ENCODE measurements at regions not wholly inside any gene's neighbourhood (a gene's known extent, or its start where the extent isn't known, plus 50 kb on each side); places are given as distances from the start of the nearest gene placed in this dataset.

DNA sequence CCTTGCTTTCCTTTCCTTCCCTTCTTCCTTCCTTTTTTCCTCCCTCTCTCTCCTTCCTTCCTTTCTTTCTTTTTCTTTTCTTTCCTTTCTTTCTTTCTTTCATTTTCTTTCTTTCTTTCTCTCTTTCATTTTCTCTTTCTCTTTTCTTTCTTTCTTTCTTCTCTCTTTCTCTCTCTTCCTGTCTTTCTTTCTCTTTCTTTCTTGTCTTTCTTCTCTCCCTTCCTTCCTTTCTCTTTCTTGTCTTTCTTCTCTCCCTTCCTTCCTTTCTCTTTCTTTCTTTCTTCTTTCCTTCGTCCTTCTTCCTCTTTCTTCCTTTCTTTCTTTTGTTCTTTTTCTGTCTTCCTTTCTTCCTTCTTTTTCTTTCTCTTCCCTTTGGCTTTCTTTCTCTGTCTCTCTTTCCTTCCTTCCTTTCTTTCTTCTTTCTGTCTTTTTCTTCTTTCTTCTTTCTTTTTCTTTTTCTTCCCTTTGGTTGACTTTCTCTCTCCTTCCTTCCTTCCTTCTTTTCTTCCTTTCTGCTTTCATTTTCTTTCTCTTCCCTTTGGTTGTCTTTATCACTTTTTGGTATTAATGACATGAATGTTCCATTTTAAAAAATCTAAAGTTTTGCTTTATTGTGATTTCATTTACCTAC is 496.4 kb upstream of the CBLB start:
- DNase-seq: no peak

- DNase-seq: no peak
Observed at GRCh38 chr3:106366352-106366751, 497.5 kb upstream of the CBLB start.

DNA sequence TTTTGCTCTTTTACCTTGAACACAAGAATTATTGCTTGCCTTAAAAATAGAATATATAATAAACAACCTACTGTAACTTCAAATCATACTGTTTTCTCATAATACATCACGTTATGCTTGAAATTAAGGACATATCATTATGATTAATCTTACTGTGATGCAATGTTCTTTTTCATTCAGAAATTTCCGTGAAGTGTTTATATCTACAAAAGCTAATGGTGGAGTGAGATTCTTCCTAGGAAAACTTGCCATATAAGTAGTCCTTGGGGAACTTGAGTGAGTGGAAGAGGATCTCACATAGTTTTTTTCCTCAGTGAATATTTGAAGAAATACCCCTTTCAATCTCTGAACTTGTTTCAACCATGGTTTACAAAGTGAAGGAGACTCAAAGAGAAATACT is 498.7 kb upstream of the CBLB start:
- DNase-seq: no peak

- no peak for DNase-seq
Observed at GRCh38 chr3:106371221-106371970, 502.6 kb upstream of the CBLB start.

DNA sequence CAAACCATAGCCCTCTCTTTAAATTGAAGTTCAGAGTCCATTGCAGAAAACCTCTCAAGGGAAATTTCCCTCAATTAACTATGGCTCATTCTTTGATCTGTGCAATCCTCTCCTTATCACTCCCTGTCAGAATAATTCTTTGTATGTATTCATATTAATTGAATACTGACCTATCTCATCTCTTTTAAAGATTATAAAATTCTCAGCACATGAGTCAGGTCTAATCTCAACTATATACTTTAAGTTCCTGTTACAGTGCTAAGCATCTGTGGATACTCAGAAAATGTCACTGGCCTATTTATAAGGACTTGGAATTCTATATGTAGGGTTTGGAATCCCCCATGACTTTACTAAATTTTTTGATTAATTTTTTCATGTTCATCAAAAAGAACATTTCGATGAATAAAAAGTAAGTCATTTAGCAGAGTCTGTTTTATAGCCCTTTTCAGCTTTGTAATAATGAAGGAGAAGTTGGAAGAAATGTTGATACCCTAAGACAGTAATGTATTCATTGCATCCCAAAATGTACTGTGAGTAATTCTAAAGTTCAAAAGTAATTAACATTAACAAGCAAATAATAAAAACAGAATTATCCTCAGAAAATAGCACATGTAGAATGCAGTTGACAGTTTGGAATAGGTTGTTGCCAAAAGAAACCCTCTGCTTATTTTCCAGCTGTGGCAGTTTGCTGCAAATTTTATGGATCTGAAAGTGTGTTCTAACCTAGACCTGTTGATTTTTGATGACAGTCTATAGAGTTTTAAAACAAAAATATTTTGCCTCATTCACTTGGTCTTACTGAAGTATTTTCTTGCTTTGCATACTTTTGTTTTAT is 503.4 kb upstream of the CBLB start:
- no peak for DNase-seq

GRCh38 chr3:106372806-106373190 is 504.0 kb upstream of the CBLB start:
- DNase-seq: no peak

DNA sequence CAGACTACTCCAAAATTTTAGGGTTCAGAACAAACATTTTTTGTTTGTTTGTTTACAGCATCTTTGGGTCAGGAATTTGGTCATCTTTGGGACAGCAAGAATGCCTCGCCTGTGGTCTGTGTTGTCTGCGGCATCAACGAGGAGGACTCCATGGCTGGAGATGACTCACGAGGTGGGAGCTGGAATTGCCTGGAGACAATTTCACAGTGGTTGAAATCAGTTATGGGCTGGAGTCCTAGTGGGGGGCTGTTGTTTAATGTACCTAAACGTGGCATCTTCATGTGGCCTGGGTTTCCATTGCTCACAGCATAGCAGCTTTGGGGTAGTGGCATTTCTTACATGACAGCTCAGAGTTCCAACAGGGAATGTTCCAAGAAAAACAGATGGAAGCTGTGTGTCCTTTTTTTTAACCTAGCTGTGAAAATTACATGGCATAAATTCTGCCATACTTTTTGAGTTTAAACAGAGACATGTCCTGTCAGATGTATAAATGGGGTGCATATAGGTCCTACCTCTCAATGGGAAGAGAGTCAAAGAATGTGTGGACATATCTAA is 507.3 kb upstream of the CBLB start:
- DNase-seq: no peak

- DNase-seq: no peak
Observed at GRCh38 chr3:106379251-106379750, 510.5 kb upstream of the CBLB start.

DNA sequence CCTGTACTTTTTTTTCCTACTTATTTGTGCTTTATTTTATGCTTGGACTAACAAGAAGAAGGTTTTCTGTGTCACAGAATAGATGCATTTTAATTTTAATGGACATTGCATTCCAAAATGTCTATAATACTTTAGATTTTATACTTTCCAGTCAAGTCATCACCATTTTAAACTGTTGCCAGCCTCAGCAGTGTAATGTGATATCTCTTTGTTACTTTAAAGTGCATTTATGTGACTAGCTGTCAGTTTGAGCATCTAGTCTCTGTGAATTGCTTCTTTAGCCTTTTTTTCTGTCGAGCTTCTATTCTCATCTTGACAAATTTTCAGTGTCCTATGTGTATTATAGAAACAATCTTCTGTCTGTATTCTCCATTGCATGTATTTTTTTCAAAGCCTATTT is 511.4 kb upstream of the CBLB start:
- no peak for DNase-seq

- DNase-seq: no peak
Observed at GRCh38 chr3:106381286-106381938, 512.6 kb upstream of the CBLB start.

DNA sequence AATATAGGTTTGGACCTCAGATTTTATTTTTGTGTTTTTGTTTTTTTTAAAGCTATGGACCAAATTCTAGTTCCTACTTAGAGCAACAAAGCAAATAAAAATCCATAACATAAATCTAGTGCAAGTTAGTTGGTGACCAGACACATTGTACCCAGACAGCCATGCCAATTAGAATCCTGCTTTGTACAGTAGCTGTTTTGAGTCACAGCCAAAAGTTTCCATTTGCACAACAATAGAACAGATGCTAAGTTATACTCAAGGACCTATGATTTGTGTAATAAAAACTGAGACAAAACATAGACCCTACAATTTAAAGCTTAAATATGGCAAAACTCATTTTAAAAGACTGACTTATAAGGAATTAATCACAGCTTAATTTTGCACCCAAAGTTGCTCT is 513.1 kb upstream of the CBLB start:
- DNase-seq: no peak

DNA sequence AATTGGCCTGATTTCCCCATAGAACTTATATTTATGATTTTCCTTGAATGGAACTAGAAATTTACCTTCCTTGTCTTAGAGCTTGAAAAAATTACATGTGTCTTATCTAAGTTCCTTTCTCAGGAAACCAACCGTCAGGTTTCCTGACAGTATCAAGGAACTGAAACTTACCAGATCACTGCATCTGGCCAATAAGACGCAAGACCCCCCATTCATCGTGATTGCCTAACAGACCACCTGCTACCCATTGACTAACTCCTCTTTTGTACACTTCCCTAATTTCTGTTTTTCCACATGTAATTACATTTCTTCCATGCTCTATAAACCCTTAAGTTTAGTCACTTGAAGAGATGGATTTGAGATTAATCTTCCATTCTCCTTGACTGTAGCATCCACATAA is 517.2 kb upstream of the CBLB start:
- DNase-seq: no peak

GRCh38 chr3:106392915-106393314 is 524.1 kb upstream of the CBLB start:
- no peak for DNase-seq

- no peak for DNase-seq
Observed at GRCh38 chr3:106397006-106397405, 528.2 kb upstream of the CBLB start.

DNA sequence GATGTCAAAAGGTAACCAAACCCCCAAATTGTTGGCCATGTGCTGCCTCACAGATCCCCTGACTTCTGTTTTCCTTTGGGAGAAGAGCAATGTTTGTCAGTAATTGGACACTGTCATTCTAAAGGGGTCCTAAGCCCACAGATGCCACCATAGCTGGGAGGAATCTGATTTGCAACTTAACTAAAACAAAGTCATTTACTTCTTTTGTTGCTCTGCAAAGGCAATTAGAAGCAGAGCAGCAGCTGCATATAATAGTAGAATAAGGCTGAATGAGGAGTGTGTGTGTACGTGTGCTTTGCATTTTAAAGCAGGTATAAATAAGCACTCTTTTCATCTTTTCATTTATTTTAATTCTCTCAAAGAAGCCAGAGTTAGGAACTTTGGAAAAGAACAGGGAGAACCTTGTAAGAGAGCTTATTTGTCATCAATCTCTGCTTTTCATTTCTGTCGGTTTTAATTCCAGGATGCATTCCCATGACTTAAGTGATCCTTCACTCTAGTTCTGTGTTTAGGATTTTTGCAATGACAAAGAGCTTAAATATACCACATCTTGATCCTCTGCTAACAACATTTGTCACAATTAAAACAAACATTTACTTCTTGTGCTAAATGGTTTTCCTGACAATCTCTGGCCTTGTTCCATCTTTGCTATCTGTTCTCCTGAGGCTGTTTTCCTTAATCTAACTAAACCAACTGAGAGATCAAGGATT is 530.2 kb upstream of the CBLB start:
- DNase-seq: no peak

DNA sequence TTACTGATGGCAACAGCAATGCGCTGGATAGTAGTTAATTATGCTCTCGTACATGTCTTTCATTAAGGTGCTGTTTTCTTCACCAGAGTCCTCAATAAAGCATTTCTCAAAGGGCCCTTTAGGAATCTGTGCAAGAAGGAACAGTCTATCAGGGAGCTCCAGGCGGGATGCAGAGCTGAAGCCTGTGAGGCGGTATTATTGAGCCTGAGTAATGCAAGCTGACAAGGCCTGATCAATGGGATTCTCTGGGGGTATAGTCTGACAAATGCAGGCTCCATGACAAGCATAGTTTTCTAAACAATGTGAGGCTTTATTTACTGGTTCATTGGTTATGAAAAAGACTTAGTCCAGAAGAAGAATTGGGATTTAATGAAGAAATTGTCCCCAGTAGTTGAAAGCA is 530.9 kb upstream of the CBLB start:
- DNase-seq: no peak

DNA sequence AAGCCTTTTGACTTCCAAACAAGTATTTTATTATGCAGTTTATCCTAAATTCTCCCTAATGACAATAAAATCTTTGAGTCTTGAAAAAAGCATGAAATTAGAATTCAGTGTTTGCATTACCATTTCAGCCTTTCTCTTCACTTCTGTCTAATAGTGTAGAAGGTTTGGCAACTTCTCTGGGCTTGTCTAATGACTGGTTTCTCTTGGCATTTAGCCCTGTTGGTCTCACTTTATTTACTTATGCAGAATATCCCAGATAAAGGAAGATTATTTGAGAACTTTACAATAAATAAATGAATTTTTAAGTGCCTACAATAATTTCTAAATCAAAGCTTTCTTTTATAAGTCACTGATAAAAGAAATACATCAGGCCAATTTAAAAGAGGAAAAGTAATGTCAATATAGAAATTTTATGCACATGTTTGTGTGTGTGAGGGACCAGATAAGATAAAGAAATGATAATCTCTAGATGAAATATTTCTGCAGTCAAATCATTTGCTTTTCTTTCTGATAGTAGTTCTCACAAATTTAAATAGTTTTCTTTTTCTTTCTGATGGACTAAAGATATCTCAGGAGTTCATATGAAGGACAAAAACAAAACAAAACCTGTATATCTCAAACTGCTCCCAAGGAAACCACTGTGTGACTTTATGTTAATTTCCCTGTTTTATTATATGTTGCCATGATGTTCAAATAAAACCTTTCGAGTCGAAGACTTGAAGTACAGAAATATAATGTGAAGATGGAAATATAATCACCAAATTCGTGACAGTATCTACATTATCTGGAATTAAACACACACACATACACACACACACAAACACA is 533.1 kb upstream of the CBLB start:
- DNase-seq: no peak

DNA sequence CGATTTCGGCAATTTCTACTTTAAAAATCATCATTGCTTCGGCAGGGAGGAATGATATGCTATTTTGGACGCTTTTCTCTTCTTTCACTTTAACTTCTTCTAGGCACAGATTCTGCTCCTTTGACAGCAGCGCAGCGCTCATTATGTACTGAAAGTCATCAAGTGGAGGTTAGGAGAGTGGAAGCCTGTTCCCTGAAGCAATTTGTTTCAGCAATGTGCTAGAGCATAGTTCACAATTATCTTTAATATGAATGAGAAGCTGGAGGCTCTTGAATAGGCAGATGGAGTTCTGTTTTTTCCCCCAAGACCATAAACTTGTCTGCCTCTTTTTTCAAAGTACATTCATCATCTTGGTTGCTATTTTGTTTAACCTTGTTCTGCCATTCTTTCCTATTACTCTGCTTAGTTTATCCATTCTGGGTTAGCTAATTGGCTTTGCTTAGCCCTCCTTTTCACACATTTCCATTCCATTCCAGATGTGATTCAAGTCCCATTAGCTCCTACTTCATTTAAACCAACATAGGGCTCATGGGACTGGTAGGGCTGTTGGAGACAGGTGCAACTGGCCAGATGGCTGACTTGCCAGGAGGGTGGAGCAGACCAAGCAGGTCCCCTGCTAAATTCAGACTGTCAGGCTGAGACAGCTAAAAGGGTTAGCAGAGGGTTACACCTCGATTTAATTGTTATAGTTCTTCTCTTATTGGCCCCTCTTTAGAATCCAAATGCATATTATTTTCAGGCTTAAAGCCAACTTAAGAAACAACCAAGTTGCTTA is 534.7 kb upstream of the CBLB start:
- DNase-seq: no peak

GRCh38 chr3:106413683-106414082 is 544.9 kb upstream of the CBLB start:
- no peak for DNase-seq

GRCh38 chr3:106420628-106421027 is 551.8 kb upstream of the CBLB start:
- no peak for DNase-seq

DNA sequence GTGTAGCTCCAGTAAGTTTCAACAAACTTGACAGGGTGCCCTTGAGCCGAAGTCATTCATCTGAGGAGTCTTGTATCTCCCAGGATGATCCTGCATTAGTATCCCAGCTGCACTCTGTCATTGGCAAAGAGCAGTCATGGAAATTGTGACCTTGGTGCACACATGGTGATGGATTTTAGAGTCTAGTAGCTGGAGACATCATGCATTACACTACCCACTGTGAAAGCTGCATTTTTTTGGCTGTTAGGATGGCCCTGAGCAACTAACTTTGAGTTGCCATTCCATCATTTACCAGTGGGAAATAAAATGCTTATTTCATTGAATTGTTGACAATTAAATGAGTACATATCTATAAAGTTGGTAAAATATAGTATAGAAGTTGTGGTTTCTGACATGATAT is 552.6 kb upstream of the CBLB start:
- DNase-seq: no peak

Data from SW 1271 (cell line).